Thoracic aorta (tissue), 2 donors: ENCODE measurements at regions not wholly inside any gene's neighbourhood (a gene's known extent, or its start where the extent isn't known, plus 50 kb on each side); places are given as distances from the start of the nearest gene placed in this dataset.

Experiments used
- ATAC-seq: fragments of 150-250 bp; one replicate; pipeline ENCODE4 v1.8.0; 2017; ENCODE audit warnings: low read depth; ENCODE audit not compliant: insufficient number of reproducible peaks, low FRiP score
- DNase-seq: peaks from one replicate; pipeline ENCODE4 v3.0.0-alpha.2; 2020; ENCODE audit warnings: low spot score
- H3K27ac ChIP-seq, 2 donors: fragments of 200-600 bp; sonication (generic); 1 replicate in 1 of 2; 2 replicates in 1 of 2; pipeline ENCODE4 v1.5.1; 2016; ENCODE audit warnings: mild to moderate bottlenecking in 2 of 2, moderate library complexity in 2 of 2
- H3K27me3 ChIP-seq: fragments of 200-600 bp; sonication (generic); replicated peaks from 2 replicates; pipeline ENCODE4 v1.6.0; 2016; ENCODE audit warnings: mild to moderate bottlenecking; ENCODE audit not compliant: insufficient read depth
- H3K36me3 ChIP-seq: fragments of 200-600 bp; sonication (generic); one replicate; pipeline ENCODE4 v1.5.1; 2016
- H3K4me1 ChIP-seq, 2 donors: fragments of 200-600 bp; sonication (generic); 1 replicate in 1 of 2; 2 replicates in 1 of 2; pipeline versions ENCODE4 v1.5.1 to v1.6.0; 2016; ENCODE audit warnings: low read depth in 2 of 2, mild to moderate bottlenecking in 1 of 2; ENCODE audit not compliant: control insufficient read depth in 1 of 2
- H3K4me3 ChIP-seq: fragments of 200-600 bp; sonication (generic); 2 replicates; pipeline ENCODE4 v1.5.1; 2016; ENCODE audit warnings: mild to moderate bottlenecking
- H3K9me3 ChIP-seq: fragments of 200-600 bp; sonication (generic); 2 replicates; pipeline ENCODE4 v1.5.1; 2016
- TF ChIP-seq, protein P1 (sequence below): fragments of 200-600 bp; sonication (generic); IDR thresholded peaks from one replicate; pipeline ENCODE4 v1.5.1; 2019; ENCODE audit warnings: antibody characterized with exemption

GRCh38 chr20:57114290-57115005 lies 152.0 kb downstream of the BMP7 start:
- no peaks in the 10 kb centered on the region for H3K9me3 ChIP-seq
- H3K4me1 ChIP-seq, result no peaks in the 10 kb centered on the region
- H3K4me3 ChIP-seq, result no peak overlapping the region
- H3K27ac ChIP-seq, result no peak overlapping the region
- no peaks in the 10 kb centered on the region for H3K27me3 ChIP-seq
- no peak for DNase-seq
- TF ChIP-seq, protein P1, sequence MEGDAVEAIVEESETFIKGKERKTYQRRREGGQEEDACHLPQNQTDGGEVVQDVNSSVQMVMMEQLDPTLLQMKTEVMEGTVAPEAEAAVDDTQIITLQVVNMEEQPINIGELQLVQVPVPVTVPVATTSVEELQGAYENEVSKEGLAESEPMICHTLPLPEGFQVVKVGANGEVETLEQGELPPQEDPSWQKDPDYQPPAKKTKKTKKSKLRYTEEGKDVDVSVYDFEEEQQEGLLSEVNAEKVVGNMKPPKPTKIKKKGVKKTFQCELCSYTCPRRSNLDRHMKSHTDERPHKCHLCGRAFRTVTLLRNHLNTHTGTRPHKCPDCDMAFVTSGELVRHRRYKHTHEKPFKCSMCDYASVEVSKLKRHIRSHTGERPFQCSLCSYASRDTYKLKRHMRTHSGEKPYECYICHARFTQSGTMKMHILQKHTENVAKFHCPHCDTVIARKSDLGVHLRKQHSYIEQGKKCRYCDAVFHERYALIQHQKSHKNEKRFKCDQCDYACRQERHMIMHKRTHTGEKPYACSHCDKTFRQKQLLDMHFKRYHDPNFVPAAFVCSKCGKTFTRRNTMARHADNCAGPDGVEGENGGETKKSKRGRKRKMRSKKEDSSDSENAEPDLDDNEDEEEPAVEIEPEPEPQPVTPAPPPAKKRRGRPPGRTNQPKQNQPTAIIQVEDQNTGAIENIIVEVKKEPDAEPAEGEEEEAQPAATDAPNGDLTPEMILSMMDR, result no peak
- ATAC-seq, result no peak
- no peaks in the 10 kb centered on the region for H3K36me3 ChIP-seq

- Histone ChIP-seq H3K36me3 (no peaks in the 10 kb centered on the region), H3K4me3 (no peak overlapping the region), H3K27me3 (no peaks in the 10 kb centered on the region), H3K9me3 (no peaks in the 10 kb centered on the region), H3K4me1 (no peaks in the 10 kb centered on the region), H3K27ac (no peak overlapping the region)
- TF ChIP-seq, protein P1, result no peak
- no peak for DNase-seq
- ATAC-seq, result no peak
Observed at GRCh38 chr20:57117296-57117695, 149.1 kb downstream of the BMP7 start.

DNA sequence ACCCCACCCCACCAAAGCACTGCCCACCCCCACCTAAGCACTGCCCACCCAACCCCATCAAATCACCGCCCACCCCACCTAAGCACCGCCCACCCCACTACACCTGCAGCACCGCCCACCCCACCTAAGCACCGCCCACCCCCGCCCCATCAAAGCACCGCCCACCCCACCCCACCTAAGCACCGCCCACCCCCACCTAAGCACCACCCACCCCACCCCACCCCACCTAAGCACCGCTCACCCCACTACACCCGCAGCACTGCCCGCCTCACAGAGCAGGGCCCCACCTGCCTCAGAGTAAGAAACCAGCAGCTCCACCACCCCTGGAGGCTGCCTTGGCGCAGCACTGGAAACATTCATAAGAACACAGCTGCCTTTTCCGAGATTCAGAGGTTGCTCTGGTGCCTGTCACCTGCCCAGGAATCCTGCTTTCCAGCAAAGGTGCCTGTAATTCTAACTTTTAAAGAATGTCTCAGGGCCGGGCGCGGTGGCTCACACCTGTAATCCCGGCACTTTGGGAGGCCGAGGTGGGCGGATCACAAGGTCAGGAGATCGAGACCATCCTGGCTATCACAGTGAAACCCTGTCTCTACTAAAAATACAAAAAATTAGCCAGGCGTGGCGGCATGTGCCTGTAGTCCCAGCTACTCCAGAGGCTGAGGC lies 148.2 kb downstream of the BMP7 start:
- TF ChIP-seq, protein P1, result no peak
- Histone ChIP-seq H3K4me3 (no peak overlapping the region), H3K27me3 (no peaks in the 10 kb centered on the region), H3K36me3 (no peaks in the 10 kb centered on the region), H3K4me1 (no peaks in the 10 kb centered on the region), H3K27ac (no peak overlapping the region), H3K9me3 (no peaks in the 10 kb centered on the region)
- DNase-seq (no peak), ATAC-seq (no peak)
